GM18951 (cell line): ENCODE measurements at regions not wholly inside any gene's neighbourhood (a gene's known extent, or its start where the extent isn't known, plus 50 kb on each side); places are given as distances from the start of the nearest gene placed in this dataset.
"Not testable (repeated sequence)": the region's sequence is repeated elsewhere in the genome, so short reads cannot be mapped to it uniquely, and the experiment has no call there.

ENCODE experiments used
- POLR2A ChIP-seq: IDR thresholded peaks from 4 replicates; pipeline ENCODE4 v1.6.1; 2011; ENCODE audit warnings: mild to moderate bottlenecking; ENCODE audit not compliant: insufficient read length, insufficient read depth; ENCODE audit errors: extremely low read depth
- in situ Hi-C: fragments of 300-500 bp; cut with MboI; formaldehyde crosslinking; loops from one replicate; pipeline ENCODE4 v1.12.0; 2022; ENCODE audit warnings: low sequenced_read_pairs, mixed read lengths, inconsistent platforms; ENCODE audit not compliant: unreplicated experiment

DNA sequence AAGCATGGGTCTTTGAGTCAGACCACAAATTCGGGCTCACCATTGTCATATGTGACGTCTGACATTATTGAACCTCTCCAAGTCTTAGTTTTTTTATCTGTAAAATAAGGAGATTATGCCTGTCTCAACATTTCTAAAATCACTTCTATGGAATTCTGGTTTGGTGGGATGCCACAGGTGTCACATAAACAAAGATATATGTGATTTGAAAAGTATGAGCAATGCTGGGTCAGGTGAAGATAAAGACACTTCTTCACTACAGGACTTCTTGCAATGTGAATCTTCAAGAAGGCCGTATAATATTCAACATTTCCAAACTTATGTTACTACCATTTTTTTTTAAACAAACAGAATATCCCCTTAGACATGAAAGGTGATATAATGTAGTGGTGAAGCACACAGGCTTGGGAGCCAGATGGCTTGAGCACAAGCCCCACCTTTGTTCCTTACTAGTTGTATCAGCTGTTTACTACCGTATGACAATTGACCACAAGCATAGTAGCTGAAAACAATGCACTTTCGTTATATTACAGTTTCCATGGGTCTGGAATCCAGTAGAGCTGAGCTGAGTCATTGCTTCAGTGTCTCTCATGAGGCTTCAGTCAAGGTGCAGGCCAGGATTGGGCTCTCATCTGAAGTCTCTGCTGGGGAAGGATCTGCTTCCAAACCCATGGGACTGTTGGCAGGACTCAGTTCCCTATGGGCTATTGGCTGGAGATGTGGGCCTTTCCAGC lies 87.7 kb downstream of the UTP18 start:
- no peak for TF ChIP-seq POLR2A
- in situ Hi-C loops = no loop called here

DNA sequence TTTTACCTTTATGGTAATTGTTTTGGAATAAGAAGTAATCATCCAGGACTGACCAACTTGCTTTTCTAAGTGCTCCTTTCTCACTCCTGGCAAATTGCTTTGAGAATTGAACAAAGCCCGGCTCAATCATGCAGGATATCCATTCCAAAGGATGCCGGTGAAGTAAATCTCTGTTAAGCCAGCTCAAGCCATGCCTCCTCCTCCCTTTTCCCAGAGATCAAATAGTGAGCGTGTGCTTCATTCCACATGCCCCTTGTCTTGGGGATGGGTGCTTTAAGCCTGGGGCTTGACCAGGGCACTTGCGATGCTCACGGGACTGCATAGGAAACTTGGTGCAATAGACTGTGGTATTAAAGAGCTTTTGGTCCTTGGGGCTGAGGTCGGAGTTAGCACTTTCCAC lies 90.7 kb downstream of the UTP18 start:
- no peak for TF ChIP-seq POLR2A
- in situ Hi-C loops = no loop called here

DNA sequence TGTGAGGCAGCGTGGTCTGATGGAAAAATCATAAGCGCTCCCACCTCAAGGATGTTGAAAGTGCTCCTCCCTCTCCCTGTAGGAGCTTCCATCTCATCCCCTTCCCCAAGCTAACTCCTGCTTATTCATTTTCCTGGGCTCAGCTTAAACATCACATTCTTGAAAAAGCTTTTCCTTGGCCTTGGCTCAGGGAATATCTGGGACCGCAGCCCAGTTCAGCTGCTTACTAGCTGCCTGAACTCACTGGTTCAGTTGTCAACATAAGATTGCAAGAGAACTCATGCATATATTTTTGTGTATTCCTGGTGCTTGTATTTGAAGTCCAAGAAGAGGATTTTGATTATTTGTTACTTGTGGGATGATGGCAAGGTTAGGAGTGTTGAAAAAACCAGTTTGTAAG lies 91.5 kb downstream of the UTP18 start:
- no peak for TF ChIP-seq POLR2A
- in situ Hi-C loops = no loop called here

DNA sequence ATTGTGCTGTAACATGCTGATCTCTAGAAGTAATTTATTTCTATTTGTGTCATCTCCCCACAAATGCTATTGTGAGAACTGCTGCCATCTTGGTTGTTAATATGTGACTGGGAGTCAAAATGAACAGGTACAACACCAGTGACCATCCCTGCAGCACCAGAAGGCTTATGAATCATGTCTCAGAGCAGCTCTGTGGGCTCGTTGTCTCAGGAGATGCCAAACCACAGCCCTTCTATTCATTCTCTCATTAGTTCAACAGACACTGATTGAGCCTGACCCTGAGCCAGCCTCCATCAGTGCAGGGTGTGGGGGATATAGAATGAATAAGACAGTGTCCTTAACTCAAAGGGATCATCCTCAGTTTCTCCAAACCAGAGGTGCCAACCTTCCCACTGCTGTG lies 92.5 kb downstream of the UTP18 start:
- no peak for TF ChIP-seq POLR2A
- in situ Hi-C loops = no loop called here

DNA sequence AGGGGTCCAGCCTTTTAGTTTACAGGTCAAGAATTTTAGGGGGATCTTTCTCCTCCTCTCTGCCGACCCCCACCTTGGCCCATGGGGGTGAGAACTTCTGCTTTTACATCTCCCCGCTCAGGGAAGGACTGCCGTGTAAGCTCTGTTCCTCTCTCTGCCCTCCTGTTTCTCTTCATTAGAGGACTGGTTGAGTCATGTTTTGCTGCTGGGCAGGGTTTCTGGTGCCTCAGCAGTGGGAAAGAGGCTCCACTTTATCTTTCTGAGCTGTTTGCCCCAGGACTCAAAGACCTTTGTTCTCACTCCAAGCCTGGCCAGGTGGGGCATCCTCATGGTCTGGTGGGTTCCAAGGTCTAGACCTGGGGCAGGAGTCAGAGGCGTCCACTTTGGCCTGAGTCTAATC lies 93.0 kb downstream of the UTP18 start:
- no peak for TF ChIP-seq POLR2A
- in situ Hi-C loops = no loop called here

DNA sequence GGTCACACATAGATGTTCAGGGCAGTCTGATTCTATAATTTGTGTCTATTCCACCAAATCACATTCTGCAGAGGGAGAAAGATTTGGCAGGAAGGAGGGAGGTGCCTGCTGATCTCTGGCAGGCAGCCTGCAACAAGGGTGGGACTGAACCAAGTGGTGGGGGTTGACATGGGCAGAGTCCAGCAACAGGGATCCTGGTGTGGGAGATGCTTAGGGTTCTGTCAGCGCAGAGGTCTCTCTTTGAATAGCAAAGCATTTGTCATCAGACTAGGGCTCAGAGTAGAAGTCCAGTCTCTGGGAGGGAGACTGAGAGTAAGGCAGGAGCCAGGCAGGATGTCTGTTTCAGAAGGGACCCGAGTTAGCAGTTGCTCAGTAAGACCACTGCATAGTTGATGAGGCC lies 94.6 kb downstream of the UTP18 start:
- no peak for TF ChIP-seq POLR2A
- in situ Hi-C loops = no loop called here

DNA sequence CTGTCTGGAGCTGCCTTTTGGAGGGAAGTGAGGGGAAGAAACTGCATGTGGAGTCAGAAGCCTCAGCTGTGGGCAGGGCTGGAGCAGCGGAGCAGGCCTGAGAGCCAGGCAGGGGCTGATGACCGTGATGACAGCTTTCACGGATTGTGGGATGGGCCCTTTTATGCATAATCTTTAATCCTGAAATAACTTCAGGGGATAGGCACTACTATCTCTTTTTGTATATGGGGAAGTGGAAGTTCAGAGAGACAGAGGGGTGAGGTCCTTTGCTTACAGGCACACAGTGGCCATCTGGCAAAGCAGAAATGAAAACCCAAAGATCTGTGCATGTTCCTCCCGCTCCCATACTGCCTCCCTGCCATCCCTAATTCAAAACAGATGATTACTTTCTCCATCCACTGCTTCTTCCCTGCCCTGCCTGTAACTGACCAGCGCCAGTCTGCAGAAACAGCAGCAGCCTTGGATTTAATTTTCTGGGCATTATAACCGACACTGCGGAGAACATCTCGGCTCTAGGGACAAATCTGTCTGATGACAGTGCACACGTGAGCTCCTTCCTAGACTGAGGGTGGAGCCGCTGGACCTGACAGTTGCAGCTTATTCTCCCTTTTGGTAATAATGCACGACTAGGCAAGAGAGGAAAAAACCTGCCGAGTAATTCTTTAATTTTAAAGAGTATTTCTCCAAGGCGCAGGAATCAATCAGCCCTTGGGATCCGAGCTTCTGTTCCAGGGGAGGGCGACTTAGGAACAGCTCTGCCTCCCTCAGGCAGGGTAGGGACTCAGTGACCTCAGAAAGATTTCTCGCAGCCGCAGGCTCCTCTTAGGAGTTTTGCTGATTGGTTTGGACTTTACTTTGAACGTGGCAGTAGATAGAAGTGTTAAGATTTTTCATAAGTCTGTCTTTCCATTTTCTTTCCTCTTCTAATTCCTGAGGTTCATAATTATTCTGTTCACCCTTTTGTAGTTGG lies 95.4 kb downstream of the UTP18 start:
- TF ChIP-seq POLR2A = no peak
- in situ Hi-C loops = no loop called here

DNA sequence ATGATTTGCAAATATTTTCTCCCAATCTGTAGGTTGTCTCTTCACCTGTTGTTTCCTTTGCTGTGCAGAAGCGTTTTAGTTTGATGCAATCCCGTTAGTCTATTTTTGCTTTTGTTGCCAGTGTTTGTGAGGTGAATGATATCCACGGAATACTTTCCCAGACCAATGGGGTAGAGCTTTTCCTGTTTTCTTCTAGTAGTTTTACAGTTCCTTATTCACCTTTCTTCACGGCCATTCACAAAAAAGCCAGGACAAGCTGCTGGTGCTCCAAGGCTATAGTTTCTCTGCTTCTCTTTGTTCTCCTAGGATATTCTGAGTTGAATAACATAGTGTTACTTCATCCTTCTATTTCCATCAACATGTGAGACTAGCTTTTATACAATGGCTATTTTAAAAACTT lies 98.7 kb downstream of the UTP18 start:
- in situ Hi-C loops = no loop called here
- no peak for TF ChIP-seq POLR2A

DNA sequence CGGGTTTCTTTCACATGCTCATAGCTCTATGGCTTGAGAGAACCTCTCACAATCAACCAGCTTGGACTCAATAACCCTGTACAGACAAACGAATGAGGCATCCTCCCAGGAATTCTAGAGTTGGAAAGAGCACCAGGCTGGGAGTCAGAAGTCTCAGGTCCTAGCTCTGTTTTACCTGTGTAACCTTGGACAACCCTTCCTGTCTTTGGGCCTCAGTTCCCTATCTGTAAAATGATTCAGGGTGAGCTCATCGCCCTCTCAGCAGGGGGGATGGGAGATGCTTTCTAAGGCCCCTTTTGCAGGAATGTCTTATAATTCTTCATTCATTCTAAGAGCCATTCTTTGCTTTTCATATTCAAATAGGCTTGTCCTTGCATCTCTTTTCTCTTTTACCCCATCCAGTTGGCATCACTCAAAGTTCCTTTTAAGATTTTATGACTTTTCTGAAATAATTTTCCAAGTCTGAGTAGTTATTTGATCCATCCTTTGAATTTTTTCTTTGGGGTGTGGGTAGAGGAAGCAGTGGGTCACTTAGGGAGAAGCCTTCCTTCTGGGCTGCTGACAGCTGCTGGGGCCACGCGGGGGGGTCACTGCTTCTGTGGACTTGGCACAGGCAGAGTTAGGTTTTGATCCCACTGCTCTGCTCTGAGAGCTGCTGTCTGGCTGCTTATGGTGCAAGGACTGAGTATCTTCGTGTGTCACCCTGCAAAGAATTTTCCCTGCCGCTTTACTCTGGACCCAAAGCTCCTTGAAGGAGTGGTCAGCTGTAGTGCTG lies 102.7 kb downstream of the UTP18 start:
- no peak for TF ChIP-seq POLR2A

DNA sequence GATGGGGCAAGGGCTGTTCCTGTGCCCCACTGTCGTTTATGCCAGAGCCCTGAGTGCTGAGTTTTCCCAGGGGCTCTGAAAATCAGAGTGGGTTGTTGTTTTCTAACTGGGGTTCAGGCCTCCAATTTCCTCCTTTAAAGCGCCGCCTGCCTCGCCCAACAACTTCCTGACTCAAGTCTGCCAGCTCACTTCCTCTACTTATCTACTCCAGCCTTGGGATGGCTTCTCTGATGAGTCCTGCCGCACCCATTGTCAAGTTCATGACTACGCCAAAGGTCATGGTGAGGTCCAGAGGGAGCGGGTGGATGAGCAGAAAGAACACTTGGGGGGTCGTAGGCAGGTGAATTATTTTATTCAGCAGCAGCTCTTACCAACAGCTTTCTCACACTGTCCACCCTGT lies 104.7 kb downstream of the UTP18 start:
- no peak for TF ChIP-seq POLR2A
- in situ Hi-C loops = no loop called here

More for the DNA sequence above, 102.7 kb downstream of the UTP18 start:
- in situ Hi-C loops = no loop called here

DNA sequence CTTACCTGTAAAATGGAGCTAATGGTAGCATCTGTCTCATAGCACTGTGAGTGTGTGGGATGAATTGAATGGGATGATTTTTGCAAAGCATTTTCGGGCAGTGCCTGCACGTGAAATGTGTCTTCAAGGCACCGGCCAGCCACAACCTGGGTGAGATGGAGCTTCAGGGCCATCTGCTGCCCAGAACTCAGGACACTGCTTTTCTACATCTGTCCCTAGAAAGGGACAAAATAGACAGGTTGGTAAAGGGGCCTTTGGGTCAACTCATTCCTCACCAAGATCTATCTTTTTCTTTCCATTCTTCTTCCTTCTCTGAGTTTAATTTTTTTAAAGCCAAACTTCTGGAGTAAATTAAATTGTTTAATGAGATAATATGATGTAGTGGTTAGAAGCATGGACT lies 106.5 kb downstream of the UTP18 start:
- no peak for TF ChIP-seq POLR2A
- in situ Hi-C loops = no loop called here

DNA sequence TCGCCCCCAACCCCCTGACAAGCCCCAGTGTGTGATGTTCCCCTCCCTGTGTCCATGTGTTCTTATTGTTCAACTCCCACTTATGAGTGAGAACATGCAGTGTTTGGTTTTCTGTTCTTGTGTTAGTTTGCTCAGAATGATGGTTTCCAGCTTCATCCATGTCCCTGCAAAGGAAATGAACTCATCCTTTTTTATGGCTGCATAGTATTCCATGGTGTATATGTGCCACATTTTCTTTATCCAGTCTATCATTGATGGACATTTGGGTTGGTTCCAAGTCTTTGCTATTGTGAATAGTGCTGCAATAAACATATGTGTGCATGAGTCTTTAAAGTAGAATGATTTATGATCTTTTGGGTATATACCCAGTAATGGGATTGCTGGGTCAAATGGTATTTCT lies 107.5 kb downstream of the UTP18 start:
- in situ Hi-C loops = not testable (repeated sequence)

DNA sequence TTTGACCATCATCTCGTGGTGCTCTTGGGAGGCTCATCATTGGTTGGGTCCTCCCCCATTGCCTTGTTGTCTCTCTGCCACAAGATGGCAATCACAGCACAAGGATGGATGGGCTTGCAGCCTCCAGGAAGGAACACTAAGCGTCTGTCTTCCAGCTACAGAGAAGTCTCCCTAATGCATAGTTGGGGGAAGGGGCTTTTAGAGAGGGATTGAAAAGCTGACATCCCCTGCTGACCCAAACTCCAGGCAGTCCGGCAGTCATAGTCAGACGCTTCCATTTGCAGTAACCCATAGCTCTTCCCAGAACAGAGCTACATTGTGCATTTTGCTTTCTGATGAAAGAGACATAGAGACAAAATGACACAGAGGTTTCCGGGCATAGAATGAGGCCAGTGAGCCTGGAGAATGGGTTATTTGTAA lies 111.4 kb downstream of the UTP18 start:
- no peak for TF ChIP-seq POLR2A
- in situ Hi-C loops = no loop called here
